HS-5 (cell line): ENCODE measurements at regions not wholly inside any gene's neighbourhood (a gene's known extent, or its start where the extent isn't known, plus 50 kb on each side); places are given as distances from the start of the nearest gene placed in this dataset.

Source experiments
- DNase-seq: peaks from one replicate; pipeline ENCODE4 v3.0.0-alpha.2; 2012; ENCODE audit warnings: low read depth

- no peak for DNase-seq
Measured at GRCh38 chr6:65814071-65814470, 107.0 kb upstream of the EYS start.

GRCh38 chr6:65803186-65803585 is 96.2 kb upstream of the EYS start:
- no peak for DNase-seq

GRCh38 chr6:65799389-65799788 is 92.4 kb upstream of the EYS start:
- DNase-seq: no peak

GRCh38 chr6:65798280-65799014 is 91.4 kb upstream of the EYS start:
- DNase-seq: no peak

DNA sequence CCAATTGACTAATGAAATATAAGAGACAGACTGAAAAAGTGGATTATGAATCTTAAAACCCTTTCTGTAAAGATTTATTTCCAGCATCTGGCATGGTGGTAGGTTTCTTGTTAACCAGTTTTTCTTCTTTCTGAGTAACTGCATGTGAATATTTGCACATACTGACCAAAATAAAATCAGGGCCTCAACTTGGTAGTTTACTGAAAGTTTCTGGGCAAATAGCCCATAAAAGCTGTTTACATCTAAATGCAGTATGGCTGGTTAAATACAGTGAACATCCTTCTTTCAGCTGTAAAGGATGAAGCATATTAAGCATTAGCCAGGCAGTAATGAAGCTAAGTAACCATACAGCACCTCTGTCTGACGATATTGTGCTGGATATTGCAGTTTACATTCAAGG is 83.6 kb upstream of the EYS start:
- DNase-seq: no peak

GRCh38 chr6:65787787-65788186 is 80.8 kb upstream of the EYS start:
- DNase-seq: no peak

- DNase-seq: no peak
Measured at GRCh38 chr6:65786815-65787214, 79.8 kb upstream of the EYS start.

DNA sequence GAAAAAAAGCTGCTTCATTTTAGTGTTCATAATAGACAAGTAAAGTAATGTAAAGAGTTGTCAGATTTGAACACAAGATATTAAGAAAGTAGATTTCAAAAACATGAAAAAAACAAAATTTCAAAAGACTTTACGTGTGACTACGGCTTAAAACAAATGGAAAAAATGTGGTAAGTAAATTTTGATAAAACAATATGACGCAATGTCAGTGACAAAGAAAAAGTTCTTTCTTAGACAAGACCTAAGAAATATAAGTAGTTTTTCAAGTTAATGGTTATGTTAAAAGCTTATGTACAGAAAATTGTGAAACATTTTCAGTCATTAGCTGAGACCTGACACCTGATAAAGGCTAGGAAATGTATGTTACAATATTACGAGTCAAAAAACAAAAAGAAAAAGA is 73.7 kb upstream of the EYS start:
- no peak for DNase-seq

DNA sequence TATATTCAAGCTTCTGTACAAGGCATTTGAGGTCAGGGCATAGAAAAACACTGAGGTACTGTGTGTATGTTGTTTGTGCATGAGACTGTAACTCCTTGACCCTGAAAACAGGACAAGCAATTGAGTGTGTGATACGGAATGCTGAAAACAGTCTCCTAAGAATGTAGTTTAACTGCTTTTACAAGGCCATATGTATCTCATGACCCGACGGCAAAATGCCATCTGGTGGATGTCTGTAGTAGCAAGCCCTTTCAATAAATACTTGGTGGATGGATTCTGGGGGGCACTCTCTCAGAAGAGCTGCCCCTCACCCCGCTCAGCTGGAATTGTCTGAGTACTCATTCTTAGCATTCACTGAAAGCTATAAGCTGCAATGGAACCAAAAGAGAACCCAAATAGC is 69.3 kb upstream of the EYS start:
- no peak for DNase-seq

- no peak for DNase-seq
Measured at GRCh38 chr6:65771946-65772345, 64.9 kb upstream of the EYS start.

- no peak for DNase-seq
Measured at GRCh38 chr6:65761890-65762289, 54.9 kb upstream of the EYS start.

- DNase-seq: peak; percentile 76
Measured at GRCh38 chr6:65760285-65760684, 53.3 kb upstream of the EYS start.
